Activated CD8-positive, alpha-beta T cell treated with anti-CD3 and anti-CD28 coated beads for 36 hours (primary cell): ENCODE measurements at regions not wholly inside any gene's neighbourhood (a gene's known extent, or its start where the extent isn't known, plus 50 kb on each side); places are given as distances from the start of the nearest gene placed in this dataset.

Source experiments
- ATAC-seq: fragments of 200-7000 bp; cut with Tn5 transposase; one replicate; pipeline ENCODE4 v1.10.0; 2021; ENCODE audit warnings: mild to moderate bottlenecking, moderate library complexity
- CTCF ChIA-PET: fragments of 350-600 bp; sonication (Branson Sonifier 250); formaldehyde crosslinking; loops from one replicate; lab custom pipeline; 2021; ENCODE audit warnings: antibody characterized with exemption; lab: Charles Lee
- POLR2A ChIA-PET: fragments of 350-600 bp; sonication (Branson Sonifier 250); formaldehyde crosslinking; loops from one replicate; lab custom pipeline; 2021; ENCODE audit warnings: antibody characterized with exemption; lab: Charles Lee
- DNase-seq: peaks from one replicate; pipeline ENCODE4 v3.0.0-alpha.2; 2020
- H3K27ac Mint-ChIP-seq: one replicate; pipeline ENCODE4 v1.8.0; 2021; ENCODE audit warnings: mild to moderate bottlenecking, mixed read lengths
- H3K27me3 Mint-ChIP-seq: one replicate; pipeline ENCODE4 v1.8.0; 2021; ENCODE audit warnings: mixed read lengths
- H3K36me3 Mint-ChIP-seq: one replicate; pipeline ENCODE4 v1.8.0; 2021; ENCODE audit warnings: low read depth, mixed read lengths
- H3K4me1 Mint-ChIP-seq: one replicate; pipeline ENCODE4 v1.8.0; 2021; ENCODE audit warnings: low read depth, mixed read lengths
- H3K4me3 Mint-ChIP-seq: one replicate; pipeline ENCODE4 v1.8.0; 2021; ENCODE audit warnings: mild to moderate bottlenecking, moderate library complexity, mixed read lengths
- H3K9me3 Mint-ChIP-seq: one replicate; pipeline ENCODE4 v1.8.0; 2021; ENCODE audit warnings: mixed read lengths
- CTCF ChIP-seq: fragments of 200-600 bp; IDR thresholded peaks from one replicate; pipeline ENCODE4 v1.8.0; 2022; ENCODE audit warnings: antibody characterized with exemption, mild to moderate bottlenecking
- intact Hi-C: fragments of 100-400 bp; cut with micrococcal nuclease; formaldehyde crosslinking; loops from one replicate; pipeline ENCODE4 v1.10.0; 2022

GRCh38 chr6:71080826-71081225 lies 124.0 kb upstream of the B3GAT2 start:
- no peak overlapping the region for H3K4me3 Mint-ChIP-seq
- intact Hi-C loops, result no loop called here
- POLR2A ChIA-PET, result interaction anchor here (0.5 kb wide), 1 partner anchor 450 kb away, joined by 3 read pairs; no protein-coding TSS in a partner anchor
- no peak overlapping the region for H3K27ac Mint-ChIP-seq
- H3K27me3 Mint-ChIP-seq, result peaks cover 3% of the 10 kb centered on the region
- ATAC-seq, result no peak
- no peak for TF ChIP-seq CTCF
- peaks cover 13% of the 10 kb centered on the region for H3K9me3 Mint-ChIP-seq
- no peaks in the 10 kb centered on the region for H3K36me3 Mint-ChIP-seq
- CTCF ChIA-PET, result no interaction called here
- no peak for DNase-seq
- no peaks in the 10 kb centered on the region for H3K4me1 Mint-ChIP-seq

- no peaks in the 10 kb centered on the region for H3K36me3 Mint-ChIP-seq
- DNase-seq (no peak), ATAC-seq (no peak)
- H3K27me3 Mint-ChIP-seq, result peaks cover 3% of the 10 kb centered on the region
- ChIA-PET POLR2A (no interaction called here), CTCF (interaction anchor here (0.9 kb wide), 1 partner anchor 73 kb away, joined by 3 read pairs; no protein-coding TSS in a partner anchor)
- TF ChIP-seq CTCF, result no peak
- no peak overlapping the region for H3K27ac Mint-ChIP-seq
- no peaks in the 10 kb centered on the region for H3K4me1 Mint-ChIP-seq
- H3K4me3 Mint-ChIP-seq, result no peak overlapping the region
- intact Hi-C loops, result no loop called here
- peaks cover 13% of the 10 kb centered on the region for H3K9me3 Mint-ChIP-seq
Measured at GRCh38 chr6:71082033-71082650, 125.3 kb upstream of the B3GAT2 start.

- POLR2A ChIA-PET, result no interaction called here
- ATAC-seq (no peak), DNase-seq (no peak)
- CTCF ChIA-PET, result interaction anchor here (0.9 kb wide), 1 partner anchor 74 kb away, joined by 3 read pairs; no protein-coding TSS in a partner anchor
- Mint-ChIP-seq H3K36me3 (no peaks in the 10 kb centered on the region), H3K9me3 (peaks cover 4% of the 10 kb centered on the region), H3K4me1 (no peaks in the 10 kb centered on the region), H3K4me3 (no peak overlapping the region), H3K27me3 (peaks cover 3% of the 10 kb centered on the region), H3K27ac (no peak overlapping the region)
- intact Hi-C loops, result no loop called here
- TF ChIP-seq CTCF, result no peak
Measured at GRCh38 chr6:71083308-71083820, 126.5 kb upstream of the B3GAT2 start.

GRCh38 chr6:71088166-71088565 lies 131.3 kb upstream of the B3GAT2 start:
- peaks cover 3% of the 10 kb centered on the region for H3K27me3 Mint-ChIP-seq
- POLR2A ChIA-PET, result no interaction called here
- ATAC-seq (no peak), DNase-seq (no peak)
- no peak overlapping the region for H3K4me3 Mint-ChIP-seq
- no peaks in the 10 kb centered on the region for H3K36me3 Mint-ChIP-seq
- H3K9me3 Mint-ChIP-seq, result no peaks in the 10 kb centered on the region
- H3K4me1 Mint-ChIP-seq, result no peaks in the 10 kb centered on the region
- CTCF ChIA-PET, result no interaction called here
- TF ChIP-seq CTCF, result no peak
- no peak overlapping the region for H3K27ac Mint-ChIP-seq
- intact Hi-C loops, result no loop called here

- H3K27me3 Mint-ChIP-seq, result no peaks in the 10 kb centered on the region
- DNase-seq, result no peak
- no peaks in the 10 kb centered on the region for H3K36me3 Mint-ChIP-seq
- no peak for ATAC-seq
- CTCF ChIA-PET, result no interaction called here
- TF ChIP-seq CTCF, result no peak
- intact Hi-C loops, result no loop called here
- POLR2A ChIA-PET, result no interaction called here
- no peaks in the 10 kb centered on the region for H3K9me3 Mint-ChIP-seq
- H3K4me1 Mint-ChIP-seq, result no peaks in the 10 kb centered on the region
- H3K27ac Mint-ChIP-seq, result no peak overlapping the region
- no peak overlapping the region for H3K4me3 Mint-ChIP-seq
Measured at GRCh38 chr6:71090217-71090616, 133.4 kb upstream of the B3GAT2 start.
